Astrocyte of the spinal cord (primary cell): ENCODE measurements at regions not wholly inside any gene's neighbourhood (a gene's known extent, or its start where the extent isn't known, plus 50 kb on each side); places are given as distances from the start of the nearest gene placed in this dataset.

Experiments
- DNase-seq: peaks from one replicate; pipeline ENCODE4 v3.0.0; 2011; ENCODE audit warnings: low read depth, low spot score
- H3K4me3 ChIP-seq: 2 replicates; pipeline ENCODE4 v1.5.1; 2011; ENCODE audit warnings: low read depth, mild to moderate bottlenecking, low read length, moderate library complexity
- in situ Hi-C: cut with HindIII; loops from 2 replicates; pipeline ENCODE4 v1.10.0; 2017; ENCODE audit warnings: low sequenced_read_pairs
- TF ChIP-seq, protein P1 (sequence below): IDR thresholded peaks from 2 replicates; pipeline ENCODE4 v1.5.1; 2012; ENCODE audit warnings: low read depth, mild to moderate bottlenecking, low read length, inconsistent platforms

DNA sequence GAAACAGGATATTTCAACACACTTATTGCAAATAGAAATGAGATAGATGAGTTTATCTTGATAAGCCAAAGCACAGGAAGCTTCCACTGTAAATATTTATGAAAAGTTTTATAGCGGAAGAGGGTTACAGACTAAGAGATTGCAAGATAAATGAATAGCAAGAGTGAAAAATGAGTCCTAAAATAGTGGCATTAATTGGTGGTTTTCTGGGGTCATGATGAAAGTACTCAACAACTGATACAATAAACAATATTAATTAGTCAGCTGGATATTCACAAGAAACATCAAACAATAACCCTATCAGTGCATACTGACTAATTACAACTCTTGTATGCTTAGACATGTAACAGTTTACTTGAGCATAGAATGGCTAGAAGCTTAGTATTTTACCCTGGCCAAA, 154.8 kb upstream of the CHODL start:
- no peak overlapping the region for H3K4me3 ChIP-seq
- in situ Hi-C loops, result no loop called here
- no peak for DNase-seq
- TF ChIP-seq, protein P1, sequence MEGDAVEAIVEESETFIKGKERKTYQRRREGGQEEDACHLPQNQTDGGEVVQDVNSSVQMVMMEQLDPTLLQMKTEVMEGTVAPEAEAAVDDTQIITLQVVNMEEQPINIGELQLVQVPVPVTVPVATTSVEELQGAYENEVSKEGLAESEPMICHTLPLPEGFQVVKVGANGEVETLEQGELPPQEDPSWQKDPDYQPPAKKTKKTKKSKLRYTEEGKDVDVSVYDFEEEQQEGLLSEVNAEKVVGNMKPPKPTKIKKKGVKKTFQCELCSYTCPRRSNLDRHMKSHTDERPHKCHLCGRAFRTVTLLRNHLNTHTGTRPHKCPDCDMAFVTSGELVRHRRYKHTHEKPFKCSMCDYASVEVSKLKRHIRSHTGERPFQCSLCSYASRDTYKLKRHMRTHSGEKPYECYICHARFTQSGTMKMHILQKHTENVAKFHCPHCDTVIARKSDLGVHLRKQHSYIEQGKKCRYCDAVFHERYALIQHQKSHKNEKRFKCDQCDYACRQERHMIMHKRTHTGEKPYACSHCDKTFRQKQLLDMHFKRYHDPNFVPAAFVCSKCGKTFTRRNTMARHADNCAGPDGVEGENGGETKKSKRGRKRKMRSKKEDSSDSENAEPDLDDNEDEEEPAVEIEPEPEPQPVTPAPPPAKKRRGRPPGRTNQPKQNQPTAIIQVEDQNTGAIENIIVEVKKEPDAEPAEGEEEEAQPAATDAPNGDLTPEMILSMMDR, result no peak

DNA sequence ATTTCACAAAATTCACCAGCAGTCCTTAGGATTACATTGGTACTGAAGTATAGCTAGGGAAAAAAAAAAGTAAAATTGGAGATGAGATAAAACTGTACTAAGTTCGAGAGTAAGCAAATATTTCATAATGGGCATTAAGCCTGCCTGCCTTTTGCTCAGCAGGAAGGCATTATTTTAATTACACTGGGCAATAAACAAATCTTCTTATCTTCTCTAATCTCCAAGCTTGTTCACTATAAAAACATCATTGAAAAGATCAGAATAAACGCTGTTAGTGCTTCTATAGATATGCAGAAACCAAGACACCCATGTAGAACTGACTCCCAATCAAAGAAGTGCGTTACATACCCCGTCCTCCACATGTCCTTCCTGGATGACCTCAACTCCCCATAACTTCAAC, 174.2 kb upstream of the CHODL start:
- in situ Hi-C loops, result no loop called here
- TF ChIP-seq, protein P1, result no peak
- no peak overlapping the region for H3K4me3 ChIP-seq
- DNase-seq, result no peak

DNA sequence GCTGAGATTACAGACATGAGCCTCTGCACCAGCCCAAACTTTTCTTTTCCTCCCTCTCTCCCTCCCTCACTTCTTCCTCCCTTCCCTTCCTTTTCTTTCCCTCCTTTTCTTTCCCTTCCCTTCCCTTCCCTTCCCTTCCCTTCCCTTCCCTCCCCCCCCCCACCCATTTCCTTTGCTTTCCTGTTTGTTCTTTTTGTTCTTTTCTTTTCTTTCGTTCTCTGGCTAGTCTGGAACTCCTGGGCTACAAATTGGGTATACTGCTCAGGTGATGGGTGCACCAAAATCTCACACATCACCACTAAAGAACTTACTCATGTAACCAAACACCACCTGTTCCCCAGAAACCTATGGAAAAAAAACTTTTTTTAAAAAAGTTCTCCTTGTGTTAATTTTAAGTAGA, 174.8 kb upstream of the CHODL start:
- no peak for DNase-seq
- TF ChIP-seq, protein P1, result no peak
- in situ Hi-C loops, result no loop called here
- H3K4me3 ChIP-seq, result no peak overlapping the region

DNA sequence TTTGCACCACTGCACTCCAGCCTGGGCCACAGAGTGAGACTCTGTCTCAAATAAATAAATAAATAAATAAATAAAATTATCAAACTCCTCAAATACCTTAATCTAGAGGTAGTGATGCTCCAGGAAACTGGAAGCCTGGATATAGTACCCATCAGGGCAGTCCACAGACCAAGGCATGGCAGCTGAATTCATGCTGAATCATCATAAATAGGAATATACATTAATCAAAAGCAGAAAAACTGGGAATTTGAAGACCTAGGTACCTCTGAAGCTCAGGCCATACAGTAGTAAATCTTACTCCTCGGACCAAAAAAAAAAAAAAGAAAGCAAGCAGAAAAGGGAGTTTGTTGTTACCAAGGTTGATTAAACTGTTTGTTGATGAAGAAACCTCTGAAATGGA, 184.2 kb upstream of the CHODL start:
- in situ Hi-C loops, result no loop called here
- no peak overlapping the region for H3K4me3 ChIP-seq
- DNase-seq, result no peak
- TF ChIP-seq, protein P1, result no peak

DNA sequence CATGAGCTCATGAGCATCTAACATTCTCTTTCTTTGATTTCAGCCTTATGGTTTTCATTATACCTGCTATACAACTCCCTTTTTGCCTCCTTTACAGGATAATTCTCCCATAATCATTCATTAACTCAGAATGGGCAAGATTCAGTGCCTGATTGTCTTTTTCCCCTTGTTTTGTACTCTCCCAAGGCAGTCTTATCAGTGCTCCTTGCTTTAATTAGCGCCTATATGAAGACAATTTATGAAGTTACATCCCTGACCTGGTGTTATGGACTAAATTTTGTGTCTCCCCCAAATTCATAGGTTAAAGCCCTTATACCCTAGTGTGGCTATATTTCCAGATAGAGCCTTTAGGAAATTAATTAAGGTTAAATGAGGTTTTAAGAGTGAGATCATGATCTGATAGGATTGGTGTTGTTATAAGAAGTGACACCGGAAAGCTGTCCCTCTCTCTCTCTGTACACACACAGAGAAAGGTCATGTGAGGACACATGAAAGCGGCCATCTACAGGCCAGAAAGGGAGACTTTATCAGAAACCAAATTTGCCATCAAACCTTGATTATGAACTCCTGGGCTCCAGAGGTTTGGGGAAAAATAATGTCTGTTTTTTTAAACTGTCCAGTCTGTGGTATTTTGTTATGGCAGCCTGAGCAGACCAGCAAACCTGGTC, 185.8 kb upstream of the CHODL start:
- no peak for DNase-seq
- in situ Hi-C loops, result no loop called here
- no peak overlapping the region for H3K4me3 ChIP-seq
- TF ChIP-seq, protein P1, result no peak

DNA sequence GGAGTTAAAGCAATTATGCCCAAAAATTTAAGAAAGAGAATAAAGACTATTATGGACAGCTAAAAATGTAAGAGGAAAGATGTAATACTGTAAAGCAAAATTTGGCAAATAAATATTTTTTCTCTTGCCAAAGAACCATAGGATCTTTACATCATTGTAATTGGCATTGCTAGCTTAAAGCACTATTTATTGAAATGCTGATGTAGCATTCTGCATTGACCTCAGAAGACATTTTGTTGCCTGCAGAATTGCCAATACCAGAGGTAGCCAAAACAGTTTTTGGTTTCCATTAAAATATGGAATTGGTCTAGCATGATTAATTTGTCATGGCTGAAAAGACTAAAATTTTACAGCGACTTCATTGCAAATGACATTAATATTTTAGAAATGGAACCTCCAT, 191.5 kb upstream of the CHODL start:
- DNase-seq, result no peak
- TF ChIP-seq, protein P1, result no peak
- H3K4me3 ChIP-seq, result no peak overlapping the region
- in situ Hi-C loops, result no loop called here
